Thoracic aorta (tissue), 2 donors: ENCODE measurements at regions not wholly inside any gene's neighbourhood (a gene's known extent, or its start where the extent isn't known, plus 50 kb on each side); places are given as distances from the start of the nearest gene placed in this dataset.

Experiments
- ATAC-seq: fragments of 150-250 bp; one replicate; pipeline ENCODE4 v1.8.0; 2017; ENCODE audit warnings: low read depth; ENCODE audit not compliant: insufficient number of reproducible peaks, low FRiP score
- DNase-seq: peaks from one replicate; pipeline ENCODE4 v3.0.0-alpha.2; 2020; ENCODE audit warnings: low spot score
- H3K27ac ChIP-seq, 2 donors: fragments of 200-600 bp; sonication (generic); 1 replicate in 1 of 2; 2 replicates in 1 of 2; pipeline ENCODE4 v1.5.1; 2016; ENCODE audit warnings: mild to moderate bottlenecking in 2 of 2, moderate library complexity in 2 of 2
- H3K27me3 ChIP-seq: fragments of 200-600 bp; sonication (generic); replicated peaks from 2 replicates; pipeline ENCODE4 v1.6.0; 2016; ENCODE audit warnings: mild to moderate bottlenecking; ENCODE audit not compliant: insufficient read depth
- H3K36me3 ChIP-seq: fragments of 200-600 bp; sonication (generic); one replicate; pipeline ENCODE4 v1.5.1; 2016
- H3K4me1 ChIP-seq, 2 donors: fragments of 200-600 bp; sonication (generic); 1 replicate in 1 of 2; 2 replicates in 1 of 2; pipeline versions ENCODE4 v1.5.1 to v1.6.0; 2016; ENCODE audit warnings: low read depth in 2 of 2, mild to moderate bottlenecking in 1 of 2; ENCODE audit not compliant: control insufficient read depth in 1 of 2
- H3K4me3 ChIP-seq: fragments of 200-600 bp; sonication (generic); 2 replicates; pipeline ENCODE4 v1.5.1; 2016; ENCODE audit warnings: mild to moderate bottlenecking
- H3K9me3 ChIP-seq: fragments of 200-600 bp; sonication (generic); 2 replicates; pipeline ENCODE4 v1.5.1; 2016
- TF ChIP-seq, protein P1 (sequence below): fragments of 200-600 bp; sonication (generic); IDR thresholded peaks from one replicate; pipeline ENCODE4 v1.5.1; 2019; ENCODE audit warnings: antibody characterized with exemption

DNA sequence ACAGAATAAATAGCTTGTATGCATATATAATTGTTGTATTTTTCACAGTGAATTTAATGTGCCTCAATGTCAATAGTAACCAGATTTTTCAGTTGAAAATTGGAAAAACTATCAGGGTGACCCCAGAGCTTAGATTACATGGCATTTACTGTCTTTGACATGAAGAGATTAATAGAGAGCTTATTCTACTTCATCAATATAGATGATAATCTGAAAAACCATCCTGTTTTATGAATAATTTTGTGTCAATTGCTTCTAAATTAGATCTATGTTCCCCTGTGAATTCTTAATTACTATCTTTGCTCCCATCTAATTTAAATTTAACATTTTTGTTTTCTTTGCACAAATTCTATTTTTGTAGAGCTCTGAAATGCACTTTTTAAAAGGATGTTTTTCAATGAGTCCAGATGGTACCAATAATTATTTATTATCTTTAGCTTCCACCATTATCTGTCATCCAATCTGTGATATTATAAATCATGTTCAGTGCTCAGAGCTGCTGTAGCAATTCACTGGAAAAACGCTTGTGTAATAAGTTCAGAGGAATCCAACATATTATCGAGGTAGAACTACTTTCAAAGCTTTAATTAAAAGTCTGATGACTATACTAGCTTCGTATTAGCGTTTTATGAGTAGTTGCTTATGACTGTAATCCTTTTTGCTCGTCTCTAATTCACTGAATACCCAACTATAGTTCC lies 291.4 kb downstream of the JRKL start:
- ATAC-seq (no peak), DNase-seq (no peak)
- Histone ChIP-seq H3K4me3 (no peak overlapping the region), H3K9me3 (no peaks in the 10 kb centered on the region), H3K4me1 (no peaks in the 10 kb centered on the region), H3K36me3 (no peaks in the 10 kb centered on the region), H3K27ac (no peak overlapping the region), H3K27me3 (no peaks in the 10 kb centered on the region)
- TF ChIP-seq, protein P1, sequence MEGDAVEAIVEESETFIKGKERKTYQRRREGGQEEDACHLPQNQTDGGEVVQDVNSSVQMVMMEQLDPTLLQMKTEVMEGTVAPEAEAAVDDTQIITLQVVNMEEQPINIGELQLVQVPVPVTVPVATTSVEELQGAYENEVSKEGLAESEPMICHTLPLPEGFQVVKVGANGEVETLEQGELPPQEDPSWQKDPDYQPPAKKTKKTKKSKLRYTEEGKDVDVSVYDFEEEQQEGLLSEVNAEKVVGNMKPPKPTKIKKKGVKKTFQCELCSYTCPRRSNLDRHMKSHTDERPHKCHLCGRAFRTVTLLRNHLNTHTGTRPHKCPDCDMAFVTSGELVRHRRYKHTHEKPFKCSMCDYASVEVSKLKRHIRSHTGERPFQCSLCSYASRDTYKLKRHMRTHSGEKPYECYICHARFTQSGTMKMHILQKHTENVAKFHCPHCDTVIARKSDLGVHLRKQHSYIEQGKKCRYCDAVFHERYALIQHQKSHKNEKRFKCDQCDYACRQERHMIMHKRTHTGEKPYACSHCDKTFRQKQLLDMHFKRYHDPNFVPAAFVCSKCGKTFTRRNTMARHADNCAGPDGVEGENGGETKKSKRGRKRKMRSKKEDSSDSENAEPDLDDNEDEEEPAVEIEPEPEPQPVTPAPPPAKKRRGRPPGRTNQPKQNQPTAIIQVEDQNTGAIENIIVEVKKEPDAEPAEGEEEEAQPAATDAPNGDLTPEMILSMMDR = no peak

DNA sequence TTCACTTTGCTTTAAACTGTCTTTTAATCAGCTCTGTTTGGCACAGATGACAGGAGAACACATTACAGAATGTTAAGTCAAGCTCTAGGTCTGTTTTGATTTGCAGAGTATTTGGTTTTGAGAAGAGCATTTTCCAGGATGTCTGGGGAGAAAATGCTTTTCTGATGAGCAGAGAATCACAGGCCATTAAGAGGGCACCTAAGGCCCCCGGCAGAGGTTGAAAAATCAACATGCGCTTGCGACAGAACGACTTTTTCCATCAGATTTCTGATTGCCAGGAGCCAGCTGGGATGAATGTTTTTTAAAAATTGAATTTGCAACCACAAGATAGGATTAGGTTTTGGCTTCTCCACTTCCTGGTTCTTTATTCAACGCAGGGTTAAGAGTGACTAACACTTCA lies 304.5 kb downstream of the JRKL start:
- Histone ChIP-seq H3K27ac (no peak overlapping the region), H3K4me3 (no peak overlapping the region), H3K4me1 (no peaks in the 10 kb centered on the region), H3K36me3 (no peaks in the 10 kb centered on the region), H3K9me3 (no peaks in the 10 kb centered on the region), H3K27me3 (no peaks in the 10 kb centered on the region)
- TF ChIP-seq, protein P1 = no peak
- DNase-seq (no peak), ATAC-seq (no peak)

DNA sequence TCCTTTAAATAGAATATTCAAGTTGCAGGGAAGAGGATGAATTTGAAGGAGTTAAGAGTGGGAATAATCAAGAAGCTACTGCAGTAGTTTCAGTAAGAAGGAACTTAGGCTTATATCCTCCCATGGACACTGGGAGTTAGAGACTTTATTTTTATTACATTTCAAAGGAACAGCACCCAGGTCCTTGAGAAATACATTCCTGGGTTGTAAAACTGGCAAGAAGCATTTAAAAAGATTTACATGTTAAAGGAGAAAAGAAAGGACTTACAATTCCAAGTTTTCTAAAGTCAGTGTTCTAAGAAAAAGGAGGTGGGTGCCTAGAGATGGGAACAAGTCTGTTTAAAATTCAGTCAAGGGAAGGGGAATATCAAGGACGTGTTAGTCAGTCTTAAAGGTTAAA lies 306.9 kb downstream of the JRKL start:
- Histone ChIP-seq H3K27me3 (no peaks in the 10 kb centered on the region), H3K27ac (no peak overlapping the region), H3K36me3 (no peaks in the 10 kb centered on the region), H3K4me1 (no peaks in the 10 kb centered on the region), H3K9me3 (no peaks in the 10 kb centered on the region), H3K4me3 (no peak overlapping the region)
- ATAC-seq (no peak), DNase-seq (no peak)
- TF ChIP-seq, protein P1 = no peak

DNA sequence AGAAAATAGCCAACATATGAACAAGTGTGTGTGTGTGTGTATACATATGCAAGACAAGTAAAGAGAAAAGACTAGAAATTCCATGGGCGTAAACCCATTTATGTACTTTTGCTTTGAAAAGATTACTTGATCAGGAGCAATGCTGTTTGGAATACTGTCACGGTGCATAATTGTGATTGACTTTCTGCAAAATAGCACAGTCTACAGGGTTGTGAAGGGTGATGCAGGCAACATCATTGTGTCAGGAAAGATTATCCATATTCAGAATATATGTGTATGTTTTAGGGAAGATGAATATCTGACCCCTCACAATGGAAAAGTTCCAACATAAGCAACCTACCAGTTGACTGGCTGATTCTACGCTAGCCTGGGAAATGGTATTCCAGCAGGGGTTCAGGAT lies 307.7 kb downstream of the JRKL start:
- TF ChIP-seq, protein P1 = no peak
- Histone ChIP-seq H3K4me1 (no peaks in the 10 kb centered on the region), H3K4me3 (no peak overlapping the region), H3K9me3 (no peaks in the 10 kb centered on the region), H3K27ac (no peak overlapping the region), H3K27me3 (no peaks in the 10 kb centered on the region), H3K36me3 (no peaks in the 10 kb centered on the region)
- DNase-seq = no peak
- ATAC-seq = no peak

DNA sequence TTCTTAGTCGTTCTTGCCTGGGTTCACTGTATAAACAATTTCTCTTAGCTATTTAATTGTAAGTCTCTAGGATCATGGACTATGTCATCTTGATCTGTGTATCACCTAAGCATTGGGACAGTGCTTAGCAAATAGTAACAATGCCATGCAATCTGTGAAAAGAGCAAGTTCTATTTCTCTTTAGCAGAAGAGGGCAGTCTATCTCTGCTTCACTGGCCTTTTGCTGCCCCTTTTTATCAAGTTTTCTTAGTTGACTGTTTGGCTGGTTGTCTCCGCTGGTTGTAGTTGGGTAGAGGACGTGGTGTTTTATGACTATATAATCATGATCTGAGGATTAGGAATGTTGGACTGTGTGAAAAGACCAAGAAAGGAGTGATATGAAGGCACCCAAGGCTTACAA lies 315.0 kb downstream of the JRKL start:
- H3K4me3 ChIP-seq = no peak overlapping the region
- no peaks in the 10 kb centered on the region for H3K27me3 ChIP-seq
- H3K36me3 ChIP-seq = no peaks in the 10 kb centered on the region
- H3K4me1 ChIP-seq = no peaks in the 10 kb centered on the region
- TF ChIP-seq, protein P1 = no peak
- DNase-seq (no peak), ATAC-seq (no peak)
- H3K27ac ChIP-seq = no peak overlapping the region
- H3K9me3 ChIP-seq = no peaks in the 10 kb centered on the region
